HCT116 (cell line): ENCODE measurements at regions not wholly inside any gene's neighbourhood (a gene's known extent, or its start where the extent isn't known, plus 50 kb on each side); places are given as distances from the start of the nearest gene placed in this dataset.

Source experiments
- ATAC-seq: fragments of 200-7000 bp; cut with Tn5 transposase; 2 replicates; pipeline ENCODE4 v1.9.1; 2020; ENCODE audit warnings: mild to moderate bottlenecking, moderate library complexity
- BruUV-seq: library from RNA; stranded (reverse); fragments of 400-500 nt; replicated peaks from 2 replicates; lab custom pipeline; 2021; lab: Mats Ljungman, UMichigan
- CTCF ChIA-PET: fragments of 300-600 bp; sonication (Branson Sonifier 250); formaldehyde crosslinking; loops from one replicate; lab custom pipeline; 2021; ENCODE audit warnings: antibody characterized with exemption; lab: Charles Lee
- POLR2A ChIA-PET: fragments of 300-600, 350-600 bp; sonication (Branson Sonifier 250); formaldehyde crosslinking; loops from one replicate; lab custom pipeline; 2021; ENCODE audit warnings: antibody characterized with exemption; lab: Charles Lee
- RAD21 ChIA-PET, 2 experiments: fragments of 300-600 bp; sonication (Branson Sonifier 250); formaldehyde crosslinking; loops; one replicate each; lab custom pipeline; 2023; ENCODE audit warnings: low total read pairs in 2 of 2; ENCODE audit not compliant: uncharacterized antibody in 2 of 2, unreplicated experiment in 2 of 2, low non-redundant PET in 1 of 2; lab: Charles Lee
- DNase-seq: peaks from one replicate; pipeline ENCODE4 v3.0.0-alpha.2; 2010; ENCODE audit warnings: low read depth, low spot score
- H2AFZ ChIP-seq: fragments of 200-600 bp; shearing (Covaris generic), sonication (generic); 2 replicates; pipeline ENCODE4 v1.6.1; 2017; ENCODE audit warnings: low read depth, mixed run types, mixed read lengths, antibody characterized with exemption, low read length; ENCODE audit not compliant: poor library complexity, severe bottlenecking
- H3K27ac ChIP-seq: 2 replicates; pipeline ENCODE4 v1.5.1; 2012; ENCODE audit warnings: low read depth, low read length
- H3K27me3 ChIP-seq: fragments of 200-600 bp; sonication (generic); 2 replicates; pipeline ENCODE4 v1.6.1; 2016; ENCODE audit warnings: mixed run types, low read length, mixed read lengths; ENCODE audit not compliant: insufficient read depth
- H3K36me3 ChIP-seq, 2 experiments: fragments of 200-500 bp in 1 of 2; fragments of 200-600 bp in 1 of 2; sonication (Bioruptor generic) in 1 of 2; sonication (generic) in 1 of 2; 2 replicates each; pipeline versions ENCODE4 v1.5.1 to v1.6.1; 2014 to 2016; ENCODE audit warnings: low read length in 2 of 2, inconsistent platforms in 1 of 2, mixed read lengths in 1 of 2, mixed run types in 1 of 2; ENCODE audit not compliant: insufficient read depth in 2 of 2, control insufficient read depth in 1 of 2
- H3K4me1 ChIP-seq, 2 experiments: fragments of 200-600 bp in 1 of 2; sonication (generic) in 1 of 2; 2 replicates each; pipeline versions ENCODE4 v1.5.1 to v1.6.1; 2012 to 2017; ENCODE audit warnings: low read length in 2 of 2, inconsistent platforms in 1 of 2, mild to moderate bottlenecking in 1 of 2, mixed read lengths in 1 of 2, mixed run types in 1 of 2, moderate library complexity in 1 of 2; ENCODE audit not compliant: insufficient read depth in 2 of 2, control insufficient read depth in 1 of 2
- H3K4me2 ChIP-seq: fragments of 200-600 bp; sonication (generic); 2 replicates; pipeline ENCODE4 v1.6.1; 2017; ENCODE audit warnings: mixed run types, low read length, mixed read lengths
- H3K4me3 ChIP-seq, 2 experiments: fragments of 200-600 bp in 1 of 2; sonication (generic) in 1 of 2; replicated peaks in 1 of 2; 2 replicates each; pipeline ENCODE4 v1.5.1; 2011 to 2016; ENCODE audit warnings: low read length in 2 of 2, control low read depth in 1 of 2, low read depth in 1 of 2, mild to moderate bottlenecking in 1 of 2, mixed read lengths in 1 of 2, mixed run types in 1 of 2
- H3K79me2 ChIP-seq: fragments of 200-600 bp; sonication (generic); 2 replicates; pipeline ENCODE4 v1.6.1; 2017; ENCODE audit warnings: mild to moderate bottlenecking, mixed run types, low read length, moderate library complexity, mixed read lengths; ENCODE audit not compliant: insufficient read depth
- H3K9ac ChIP-seq: fragments of 200-600 bp; sonication (generic); 2 replicates; pipeline ENCODE4 v1.6.1; 2016; ENCODE audit warnings: low read length, mixed read lengths
- H3K9me2 ChIP-seq: fragments of 200-600 bp; sonication (generic), shearing (Covaris generic); 2 replicates; pipeline ENCODE4 v1.6.1; 2017; ENCODE audit warnings: mixed run types, mild to moderate bottlenecking, moderate library complexity; ENCODE audit not compliant: insufficient read depth
- H3K9me3 ChIP-seq, 2 experiments: fragments of 200-500 bp in 1 of 2; fragments of 200-600 bp in 1 of 2; sonication (Bioruptor generic) in 1 of 2; sonication (generic) in 1 of 2; 2 replicates each; pipeline ENCODE4 v1.6.1; 2014 to 2017; ENCODE audit warnings: low read length in 2 of 2, mixed read lengths in 2 of 2, inconsistent platforms in 1 of 2, low read depth in 1 of 2, mild to moderate bottlenecking in 1 of 2, mixed run types in 1 of 2, moderate library complexity in 1 of 2; ENCODE audit not compliant: control insufficient read depth in 1 of 2, insufficient read depth in 1 of 2
- H4K20me1 ChIP-seq: fragments of 200-600 bp; sonication (generic), shearing (Covaris generic); 2 replicates; pipeline ENCODE4 v1.6.1; 2017; ENCODE audit warnings: mixed run types, mild to moderate bottlenecking, moderate library complexity; ENCODE audit not compliant: insufficient read depth
- CEBPB ChIP-seq: IDR thresholded peaks from 2 replicates; pipeline ENCODE4 v1.6.1; 2012; ENCODE audit warnings: low read depth
- FOSL1 ChIP-seq: IDR thresholded peaks from 2 replicates; pipeline ENCODE4 v1.6.1; 2012; ENCODE audit warnings: low read depth
- SP1 ChIP-seq: IDR thresholded peaks from 2 replicates; pipeline ENCODE4 v1.6.1; 2012; ENCODE audit warnings: low read depth
- TCF7L2 ChIP-seq: IDR thresholded peaks from 2 replicates; pipeline ENCODE4 v1.7.0; 2011; ENCODE audit warnings: borderline replicate concordance, inconsistent platforms; ENCODE audit not compliant: insufficient read depth, insufficient read length; ENCODE audit errors: extremely low read depth
- YY1 ChIP-seq: IDR thresholded peaks from 2 replicates; pipeline ENCODE4 v1.6.1; 2011; ENCODE audit warnings: low read length, low read depth, moderate library complexity, mild to moderate bottlenecking; ENCODE audit not compliant: insufficient replicate concordance; ENCODE audit errors: extremely low read depth
- ZNF274 ChIP-seq: fragments of 200-500 bp; sonication (Bioruptor generic); IDR thresholded peaks from 2 replicates; pipeline ENCODE4 v1.6.1; 2014; ENCODE audit warnings: mild to moderate bottlenecking, low read depth, low read length, inconsistent platforms
- intact Hi-C: fragments of 100-400 bp; cut with micrococcal nuclease; formaldehyde crosslinking; loops from 2 replicates; pipeline ENCODE4 v1.10.0; 2022
- TF ChIP-seq, protein P1 (sequence below): IDR thresholded peaks from 2 replicates; pipeline ENCODE4 v1.6.1; 2012
- TF ChIP-seq, protein P2 (sequence below), 3 experiments: fragments of 200-600 bp in 1 of 3; sonication (generic) in 1 of 3; IDR thresholded peaks in 2 of 3; conservative IDR thresholded peaks in 1 of 3; 2 replicates each; pipeline ENCODE4 v1.5.1; 2012 to 2017; ENCODE audit warnings: low read depth in 2 of 3, low read length in 2 of 3, antibody characterized with exemption in 1 of 3, borderline replicate concordance in 1 of 3, control low read depth in 1 of 3, mild to moderate bottlenecking in 1 of 3, mixed read lengths in 1 of 3, mixed run types in 1 of 3, moderate library complexity in 1 of 3; ENCODE audit not compliant: insufficient read depth in 1 of 3

DNA sequence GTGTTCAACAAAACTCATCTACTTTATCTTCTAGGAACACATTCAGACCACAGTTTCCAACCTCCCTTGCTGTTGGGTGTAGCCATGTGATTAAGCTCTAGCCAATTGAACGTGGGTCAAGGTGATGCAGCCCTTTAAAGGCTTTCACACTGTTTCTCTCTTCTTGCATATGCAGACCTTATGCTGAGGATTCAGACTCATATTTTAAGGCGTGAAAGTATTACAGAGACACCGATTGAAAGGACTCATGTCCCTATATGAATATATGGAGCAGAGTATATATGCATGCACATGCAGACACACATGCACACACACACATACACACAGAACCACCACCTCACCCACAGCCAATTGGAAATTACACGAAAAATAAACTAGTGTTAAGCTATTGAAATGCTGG lies 214.3 kb upstream of the NR5A2 start:
- POLR2A ChIA-PET = no interaction called here
- CTCF ChIA-PET = no interaction called here
- H3K9ac ChIP-seq = no peak overlapping the region
- no peaks in the 10 kb centered on the region for H3K9me2 ChIP-seq
- no peaks in the 10 kb centered on the region for H3K4me1 ChIP-seq
- no peak overlapping the region for H3K4me2 ChIP-seq
- H4K20me1 ChIP-seq = no peaks in the 10 kb centered on the region
- H3K27me3 ChIP-seq = no peaks in the 10 kb centered on the region
- H3K79me2 ChIP-seq = no peaks in the 10 kb centered on the region
- H2AFZ ChIP-seq = peak overlapping the region; percentile 43
- DNase-seq (no peak), ATAC-seq (no peak)
- no peaks in the 10 kb centered on the region for H3K9me3 ChIP-seq
- no peaks in the 10 kb centered on the region for H3K36me3 ChIP-seq
- RAD21 ChIA-PET = no interaction called here
- H3K4me3 ChIP-seq = no peak overlapping the region
- no TSS peak for BruUV-seq
- no peak overlapping the region for H3K27ac ChIP-seq
- intact Hi-C loops = no loop called here
- TF ChIP-seq, protein P1, sequence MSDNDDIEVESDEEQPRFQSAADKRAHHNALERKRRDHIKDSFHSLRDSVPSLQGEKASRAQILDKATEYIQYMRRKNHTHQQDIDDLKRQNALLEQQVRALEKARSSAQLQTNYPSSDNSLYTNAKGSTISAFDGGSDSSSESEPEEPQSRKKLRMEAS = no peak
- TF ChIP-seq TCF7L2 = no peak
- TF ChIP-seq FOSL1 = no peak
- TF ChIP-seq ZNF274 = no peak
- TF ChIP-seq SP1 = no peak

DNA sequence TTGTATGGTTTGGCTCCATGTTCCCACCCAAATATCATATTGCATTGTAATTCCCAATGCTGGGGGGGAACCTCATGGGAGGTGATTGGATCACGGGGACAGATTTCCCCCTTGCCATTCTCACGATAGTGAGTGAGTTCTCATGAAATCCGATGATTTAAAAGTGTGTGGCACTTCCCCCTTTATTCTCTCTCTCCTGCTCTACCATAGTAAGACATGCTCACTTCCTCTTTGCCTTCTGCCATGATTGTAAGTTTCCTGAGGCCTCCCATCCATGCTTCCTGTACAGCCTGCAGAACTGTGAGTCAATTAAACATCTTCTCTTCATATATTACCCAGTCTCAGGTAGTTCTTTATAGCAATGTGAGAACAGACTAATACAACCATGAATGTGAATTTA lies 211.6 kb upstream of the NR5A2 start:
- H3K4me2 ChIP-seq = no peak overlapping the region
- CTCF ChIA-PET = no interaction called here

More for the DNA sequence above, 211.6 kb upstream of the NR5A2 start:
- RAD21 ChIA-PET = no interaction called here
- intact Hi-C loops = no loop called here
- TF ChIP-seq, protein P2, sequence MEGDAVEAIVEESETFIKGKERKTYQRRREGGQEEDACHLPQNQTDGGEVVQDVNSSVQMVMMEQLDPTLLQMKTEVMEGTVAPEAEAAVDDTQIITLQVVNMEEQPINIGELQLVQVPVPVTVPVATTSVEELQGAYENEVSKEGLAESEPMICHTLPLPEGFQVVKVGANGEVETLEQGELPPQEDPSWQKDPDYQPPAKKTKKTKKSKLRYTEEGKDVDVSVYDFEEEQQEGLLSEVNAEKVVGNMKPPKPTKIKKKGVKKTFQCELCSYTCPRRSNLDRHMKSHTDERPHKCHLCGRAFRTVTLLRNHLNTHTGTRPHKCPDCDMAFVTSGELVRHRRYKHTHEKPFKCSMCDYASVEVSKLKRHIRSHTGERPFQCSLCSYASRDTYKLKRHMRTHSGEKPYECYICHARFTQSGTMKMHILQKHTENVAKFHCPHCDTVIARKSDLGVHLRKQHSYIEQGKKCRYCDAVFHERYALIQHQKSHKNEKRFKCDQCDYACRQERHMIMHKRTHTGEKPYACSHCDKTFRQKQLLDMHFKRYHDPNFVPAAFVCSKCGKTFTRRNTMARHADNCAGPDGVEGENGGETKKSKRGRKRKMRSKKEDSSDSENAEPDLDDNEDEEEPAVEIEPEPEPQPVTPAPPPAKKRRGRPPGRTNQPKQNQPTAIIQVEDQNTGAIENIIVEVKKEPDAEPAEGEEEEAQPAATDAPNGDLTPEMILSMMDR (IDR thresholded peaks at IDR 0.05 in 2 of 3, conservative IDR thresholded peaks at IDR 0.05 in 1 of 3; ENCODE audit: borderline replicate concordance in 1 of 3, insufficient read depth in 1 of 3, low read depth in 2 of 3, low read length in 2 of 3) = no peak
- TF ChIP-seq TCF7L2 = no peak
- TF ChIP-seq YY1 = no peak
- TF ChIP-seq ZNF274 = no peak
- TF ChIP-seq SP1 = no peak
- no peak for TF ChIP-seq CEBPB
- TF ChIP-seq, all 23 proteins: peak for 0
- H3K4me3 ChIP-seq = no peak overlapping the region
- ATAC-seq (no peak), DNase-seq (no peak)
- H3K27me3 ChIP-seq = no peaks in the 10 kb centered on the region
- H3K9me2 ChIP-seq = no peaks in the 10 kb centered on the region
- no peak overlapping the region for H2AFZ ChIP-seq
- no peak overlapping the region for H3K9ac ChIP-seq
- H3K79me2 ChIP-seq = no peaks in the 10 kb centered on the region
- POLR2A ChIA-PET = no interaction called here
- H3K9me3 ChIP-seq = no peaks in the 10 kb centered on the region
- H3K36me3 ChIP-seq = no peaks in the 10 kb centered on the region
- H4K20me1 ChIP-seq = no peaks in the 10 kb centered on the region
- H3K4me1 ChIP-seq = no peaks in the 10 kb centered on the region
- BruUV-seq = no TSS peak
- no peak overlapping the region for H3K27ac ChIP-seq
